Naive B cell (primary cell): ENCODE measurements at regions not wholly inside any gene's neighbourhood (a gene's known extent, or its start where the extent isn't known, plus 50 kb on each side); places are given as distances from the start of the nearest gene placed in this dataset.

ENCODE experiments used
- ATAC-seq, 2 donors: fragments of 150-1000 bp; cut with Tn5 transposase; 2 replicates each; pipeline ENCODE4 v1.10.0; 2021; ENCODE audit warnings: low read depth in 2 of 2, mild to moderate bottlenecking in 2 of 2, moderate library complexity in 2 of 2
- DNase-seq: peaks from one replicate; pipeline ENCODE4 v3.0.0; 2022
- H3K27ac Mint-ChIP-seq, 6 donors: one replicate each; pipeline ENCODE4 v1.8.0; 2020 to 2022; ENCODE audit warnings: mild to moderate bottlenecking in 6 of 6, mixed read lengths in 6 of 6, moderate library complexity in 5 of 6, inconsistent platforms in 2 of 6
- H3K27me3 Mint-ChIP-seq, 3 donors: one replicate each; pipeline ENCODE4 v1.8.0; 2021 to 2022; ENCODE audit warnings: mixed read lengths in 3 of 3, mild to moderate bottlenecking in 1 of 3
- H3K36me3 Mint-ChIP-seq, 2 donors: one replicate each; pipeline ENCODE4 v1.8.0; 2020 to 2022; ENCODE audit warnings: mixed read lengths in 2 of 2, inconsistent platforms in 1 of 2, mild to moderate bottlenecking in 1 of 2
- H3K4me1 Mint-ChIP-seq, 3 donors: one replicate each; pipeline ENCODE4 v1.8.0; 2020 to 2022; ENCODE audit warnings: mixed read lengths in 3 of 3, inconsistent platforms in 1 of 3, mild to moderate bottlenecking in 1 of 3, moderate library complexity in 1 of 3
- H3K4me3 Mint-ChIP-seq, 8 donors: one replicate each; pipeline ENCODE4 v1.8.0; 2020 to 2022; ENCODE audit warnings: mild to moderate bottlenecking in 8 of 8, mixed read lengths in 8 of 8, moderate library complexity in 8 of 8, inconsistent platforms in 2 of 8
- H3K9me3 Mint-ChIP-seq, 7 donors: one replicate each; pipeline ENCODE4 v1.8.0; 2020 to 2022; ENCODE audit warnings: mixed read lengths in 7 of 7, mild to moderate bottlenecking in 5 of 7, inconsistent platforms in 2 of 7, moderate library complexity in 1 of 7

DNA sequence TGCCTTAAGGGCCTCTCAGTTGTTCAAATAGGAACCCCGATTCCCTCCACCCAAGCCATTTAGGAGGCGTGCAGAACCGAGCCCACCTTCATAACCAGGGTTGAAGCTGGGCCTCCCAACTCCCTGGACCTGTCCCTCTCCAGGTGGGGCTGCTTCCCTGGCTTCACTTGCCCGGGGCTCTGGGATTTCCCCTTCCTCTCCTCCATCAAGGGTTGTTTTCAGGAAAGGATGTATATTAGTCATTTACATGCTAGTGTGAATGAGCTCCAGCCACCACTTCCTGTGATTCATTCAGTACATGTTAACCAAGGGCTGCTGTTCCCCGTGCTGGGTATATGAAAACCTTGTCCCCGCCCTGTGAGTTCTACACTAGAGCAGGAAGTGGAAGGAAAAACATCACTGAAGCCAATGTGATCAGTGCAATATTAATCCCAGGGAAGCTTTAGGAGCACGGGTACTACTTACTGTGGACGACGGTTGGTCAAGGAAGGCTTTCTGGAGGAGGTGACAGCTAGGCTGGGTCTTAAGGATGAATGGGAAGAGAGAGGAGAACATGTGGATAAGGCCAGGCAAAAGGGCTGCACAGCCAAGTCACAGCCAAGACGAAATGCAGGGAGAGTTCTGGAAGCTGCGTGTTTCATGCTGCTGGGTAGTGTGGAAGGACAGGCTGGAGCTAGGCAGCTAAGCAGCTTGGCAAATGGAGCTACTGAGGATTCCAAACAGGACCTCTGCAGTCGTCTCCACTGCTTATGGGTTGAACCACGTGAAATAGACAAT, 150.1 kb upstream of the SHH start:
- H3K4me1 Mint-ChIP-seq, result no peaks in the 10 kb centered on the region
- DNase-seq (no peak), ATAC-seq (no peak)
- no peak overlapping the region for H3K27ac Mint-ChIP-seq
- no peaks in the 10 kb centered on the region for H3K9me3 Mint-ChIP-seq
- H3K4me3 Mint-ChIP-seq, result no peak overlapping the region
- no peaks in the 10 kb centered on the region for H3K36me3 Mint-ChIP-seq
- peaks cover 0 to 14% (median 9%) of the 10 kb centered on the region in 3 donors for H3K27me3 Mint-ChIP-seq

DNA sequence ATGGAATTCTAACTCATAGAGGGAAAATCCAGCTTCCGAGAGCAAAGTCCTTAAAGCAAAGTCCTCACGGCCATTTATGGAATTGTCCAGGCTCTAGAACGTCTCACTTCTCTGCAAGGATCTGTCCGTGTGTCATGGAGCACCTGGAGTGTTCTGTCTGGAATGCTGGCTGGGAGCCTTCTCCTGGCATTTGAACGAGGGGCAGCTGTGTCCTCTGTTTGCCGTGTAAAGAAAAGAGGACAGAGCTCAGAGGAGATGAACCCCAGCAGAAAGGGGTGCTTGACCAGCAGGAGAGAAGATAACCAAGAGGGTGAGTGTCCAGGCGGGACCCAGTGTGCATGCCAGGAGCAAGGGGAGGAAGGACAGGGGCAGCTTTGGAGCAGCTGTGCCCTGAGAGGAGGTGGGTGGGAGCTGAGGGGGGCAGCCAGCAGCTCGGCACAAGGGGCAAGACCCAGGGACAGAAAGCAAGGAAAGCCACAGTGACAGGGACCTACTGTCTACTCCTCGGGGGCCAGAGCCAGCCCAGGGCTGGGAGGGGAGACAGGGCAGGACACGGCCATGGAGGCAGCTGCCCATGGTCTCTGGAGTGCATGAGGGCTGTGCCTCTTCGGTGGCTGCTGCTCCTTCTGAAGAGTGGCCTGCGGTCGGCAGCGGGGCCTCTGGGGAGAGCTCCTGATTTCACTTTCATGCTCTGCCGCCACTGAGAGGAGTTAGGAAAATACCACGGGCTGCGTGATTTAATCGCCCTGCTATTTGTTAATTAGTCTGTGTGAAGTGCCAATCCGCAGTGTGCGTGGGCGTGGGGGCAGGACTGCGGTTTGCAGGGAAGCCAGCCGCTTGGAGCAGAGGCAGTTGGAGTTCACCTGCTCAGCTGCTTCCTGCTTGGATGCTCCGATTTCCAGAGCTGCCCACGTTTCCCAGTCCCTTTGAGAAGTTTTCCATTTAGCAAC, 149.3 kb upstream of the SHH start:
- H3K27ac Mint-ChIP-seq, result no peak overlapping the region
- H3K27me3 Mint-ChIP-seq, result peaks cover 0 to 14% (median 9%) of the 10 kb centered on the region in 3 donors
- H3K4me1 Mint-ChIP-seq, result no peaks in the 10 kb centered on the region

DNA sequence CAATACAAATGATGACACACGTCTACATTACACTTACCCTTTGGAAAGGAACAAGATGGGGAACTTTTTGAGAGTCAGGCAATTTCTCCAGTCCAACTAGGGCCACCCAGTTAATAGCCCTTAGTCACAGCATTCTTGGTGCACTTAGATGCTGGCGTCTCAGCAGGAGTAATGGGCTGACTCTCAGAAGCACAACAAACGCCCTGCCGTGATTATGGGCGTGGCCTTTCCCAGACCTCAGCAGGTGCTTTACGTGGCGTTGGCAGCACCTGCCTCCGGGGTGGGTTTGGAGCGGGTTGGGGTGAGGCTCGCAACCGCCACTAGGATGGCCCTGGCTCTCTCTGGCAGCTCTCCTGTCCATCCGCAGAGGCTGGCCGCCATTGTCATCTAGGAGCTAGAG, 147.6 kb upstream of the SHH start:
- Mint-ChIP-seq H3K4me1 (no peaks in the 10 kb centered on the region), H3K4me3 (no peak overlapping the region), H3K9me3 (no peaks in the 10 kb centered on the region), H3K27me3 (peaks cover 0 to 9% (median 6%) of the 10 kb centered on the region in 3 donors), H3K27ac (no peak overlapping the region), H3K36me3 (no peaks in the 10 kb centered on the region)
- ATAC-seq (no peak), DNase-seq (no peak)

More for the DNA sequence above, 149.3 kb upstream of the SHH start:
- no peaks in the 10 kb centered on the region for H3K36me3 Mint-ChIP-seq
- DNase-seq (no peak), ATAC-seq (no peak)
- no peaks in the 10 kb centered on the region for H3K9me3 Mint-ChIP-seq
- H3K4me3 Mint-ChIP-seq, result no peak overlapping the region

DNA sequence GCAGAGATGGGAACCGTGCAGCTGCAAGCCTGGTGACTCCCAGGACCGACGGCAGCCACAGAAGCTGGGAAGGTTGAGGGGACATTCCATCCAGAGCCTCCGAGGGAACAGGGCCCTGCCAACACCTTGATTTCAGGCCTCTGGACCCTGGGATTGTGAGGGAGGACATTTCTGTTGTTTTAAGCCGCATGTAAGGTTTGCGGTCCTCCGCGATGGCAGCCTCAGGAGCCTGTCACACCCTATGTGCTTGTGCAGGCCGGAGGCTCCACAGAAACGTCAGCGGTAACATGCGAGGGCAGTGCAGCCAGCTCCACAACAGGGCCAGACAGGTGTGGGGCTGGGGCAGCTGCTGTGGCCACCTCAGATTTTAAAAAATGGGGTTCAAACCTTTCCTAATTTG, 144.7 kb upstream of the SHH start:
- Mint-ChIP-seq H3K4me1 (no peaks in the 10 kb centered on the region), H3K27me3 (peaks cover 0 to 14% (median 9%) of the 10 kb centered on the region in 3 donors), H3K36me3 (no peaks in the 10 kb centered on the region), H3K9me3 (peaks cover 0 to 12% (median 0%) of the 10 kb centered on the region in 7 donors), H3K4me3 (peak overlapping the region in 1 of 8 donors; percentile 54), H3K27ac (no peak overlapping the region)
- no peak for ATAC-seq
- DNase-seq, result no peak

DNA sequence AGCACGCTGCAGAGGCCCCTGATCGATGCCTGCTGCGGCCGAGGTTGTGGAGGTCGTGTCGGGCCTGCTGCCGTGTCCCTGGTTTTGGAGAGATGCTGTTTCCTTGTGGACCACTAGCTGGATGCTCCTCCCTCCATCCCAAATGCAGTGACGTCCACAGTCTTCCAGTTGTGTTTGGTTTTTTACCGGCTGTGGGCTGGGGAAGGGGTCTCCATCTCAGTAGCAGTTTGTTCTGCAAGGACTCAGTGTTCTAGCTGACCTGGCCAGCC, 143.0 kb upstream of the SHH start:
- peak overlapping the region in 1 of 8 donors; percentile 59 for H3K4me3 Mint-ChIP-seq
- peaks cover 0 to 14% (median 9%) of the 10 kb centered on the region in 3 donors for H3K27me3 Mint-ChIP-seq
- ATAC-seq, result no peak
- no peaks in the 10 kb centered on the region for H3K36me3 Mint-ChIP-seq
- no peak overlapping the region for H3K27ac Mint-ChIP-seq
- DNase-seq, result no peak
- peaks cover 0 to 12% (median 0%) of the 10 kb centered on the region in 7 donors for H3K9me3 Mint-ChIP-seq
- no peaks in the 10 kb centered on the region for H3K4me1 Mint-ChIP-seq

GRCh38 chr7:155954550-155955366, 142.5 kb upstream of the SHH start:
- H3K4me1 Mint-ChIP-seq, result no peaks in the 10 kb centered on the region
- no peak overlapping the region for H3K27ac Mint-ChIP-seq
- H3K36me3 Mint-ChIP-seq, result no peaks in the 10 kb centered on the region
- ATAC-seq (no peak), DNase-seq (no peak)
- no peak overlapping the region for H3K4me3 Mint-ChIP-seq
- peaks cover 0 to 12% (median 0%) of the 10 kb centered on the region in 7 donors for H3K9me3 Mint-ChIP-seq
- H3K27me3 Mint-ChIP-seq, result peaks cover 4 to 14% (median 9%) of the 10 kb centered on the region in 3 donors

- Mint-ChIP-seq H3K27ac (no peak overlapping the region), H3K4me3 (no peak overlapping the region), H3K9me3 (peaks cover 0 to 12% (median 0%) of the 10 kb centered on the region in 7 donors), H3K27me3 (peaks cover 4 to 14% (median 9%) of the 10 kb centered on the region in 3 donors), H3K36me3 (no peaks in the 10 kb centered on the region), H3K4me1 (no peaks in the 10 kb centered on the region)
- no peak for DNase-seq
- no peak for ATAC-seq
Measured at GRCh38 chr7:155953781-155954549, 141.7 kb upstream of the SHH start.

- no peaks in the 10 kb centered on the region for H3K4me1 Mint-ChIP-seq
- H3K4me3 Mint-ChIP-seq, result no peak overlapping the region
- ATAC-seq (no peak), DNase-seq (no peak)
- peaks cover 4 to 14% (median 9%) of the 10 kb centered on the region in 3 donors for H3K27me3 Mint-ChIP-seq
- no peak overlapping the region for H3K27ac Mint-ChIP-seq
- H3K36me3 Mint-ChIP-seq, result no peaks in the 10 kb centered on the region
- peaks cover 0 to 12% (median 0%) of the 10 kb centered on the region in 7 donors for H3K9me3 Mint-ChIP-seq
Measured at GRCh38 chr7:155953501-155953778, 141.2 kb upstream of the SHH start.

DNA sequence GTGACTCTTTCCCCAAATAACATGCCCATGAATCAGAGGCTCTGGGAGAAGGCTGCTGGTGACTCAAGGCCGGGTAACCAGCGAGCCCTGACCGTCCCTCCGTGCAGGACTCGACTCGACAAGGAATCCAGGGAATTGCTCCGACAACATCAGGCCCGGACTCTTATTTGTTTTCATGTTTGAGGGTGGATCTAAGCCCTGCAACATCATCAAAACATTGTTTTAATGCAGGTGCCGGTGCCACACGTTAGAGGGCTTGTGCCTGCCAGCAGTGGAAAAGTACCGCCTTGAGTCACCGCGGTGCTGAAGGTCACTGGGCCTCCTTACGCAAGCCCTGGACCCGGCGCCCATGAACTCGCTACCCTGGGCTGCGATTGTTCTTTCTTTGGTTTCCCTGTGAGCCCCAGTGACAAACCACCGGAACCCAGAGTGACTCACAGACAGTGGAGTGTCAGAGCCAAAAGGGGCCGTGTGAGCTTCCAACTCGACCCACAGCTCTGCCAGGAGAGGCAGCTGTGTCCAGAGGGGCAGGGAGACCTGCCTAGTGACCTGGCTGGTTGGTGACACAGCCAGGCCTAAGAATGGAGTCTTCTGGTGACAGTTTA, 139.4 kb upstream of the SHH start:
- Mint-ChIP-seq H3K9me3 (peaks cover 0 to 15% (median 0%) of the 10 kb centered on the region in 7 donors), H3K4me3 (no peak overlapping the region), H3K27me3 (peaks cover 8 to 14% (median 9%) of the 10 kb centered on the region in 3 donors), H3K4me1 (no peaks in the 10 kb centered on the region), H3K36me3 (no peaks in the 10 kb centered on the region), H3K27ac (no peak overlapping the region)
- DNase-seq, result no peak
- no peak for ATAC-seq

DNA sequence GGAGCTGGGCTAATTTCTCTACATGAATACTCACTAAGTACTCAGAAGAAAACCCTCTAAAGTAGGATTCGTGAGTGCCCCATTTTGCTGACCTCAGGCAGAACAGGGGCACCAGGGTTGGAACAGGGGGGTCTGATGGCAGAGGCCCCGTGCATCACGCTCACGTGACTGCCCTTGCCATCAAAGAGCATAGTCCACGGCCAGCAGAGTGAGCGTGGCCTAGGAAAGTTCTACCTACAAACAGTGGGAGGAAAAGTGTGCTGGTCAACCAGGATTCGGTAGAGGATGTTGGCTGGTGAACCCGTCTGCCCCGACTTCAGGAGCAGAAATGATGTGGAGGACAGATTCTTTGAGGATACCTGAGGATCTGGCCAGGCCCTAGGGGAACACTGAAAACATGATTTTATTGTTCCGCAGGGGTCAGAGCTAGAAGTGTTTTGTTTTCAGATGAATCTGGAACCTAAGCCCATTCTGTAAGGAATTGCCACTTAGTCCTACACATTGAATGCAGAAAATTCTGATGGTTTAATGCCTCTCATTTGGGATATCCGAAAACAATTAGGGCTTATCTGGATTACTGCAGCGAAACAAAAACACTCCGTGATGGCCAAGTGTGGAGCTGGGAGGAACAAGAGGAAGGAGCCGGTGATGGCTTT, 138.8 kb upstream of the SHH start:
- H3K27ac Mint-ChIP-seq, result peak overlapping the region in 1 of 6 donors; percentile 39

GRCh38 chr7:155948845-155949244, 136.6 kb upstream of the SHH start:
- Mint-ChIP-seq H3K4me1 (no peaks in the 10 kb centered on the region), H3K9me3 (peaks cover 0 to 25% (median 3%) of the 10 kb centered on the region in 7 donors), H3K36me3 (peaks cover 0 to 9% of the 10 kb centered on the region in 2 donors), H3K27ac (no peak overlapping the region), H3K4me3 (no peak overlapping the region), H3K27me3 (peaks cover 8 to 14% (median 14%) of the 10 kb centered on the region in 3 donors)
- DNase-seq (no peak), ATAC-seq (no peak)

More for the DNA sequence above, 138.8 kb upstream of the SHH start:
- Mint-ChIP-seq H3K4me3 (no peak overlapping the region), H3K36me3 (peaks cover 0 to 6% of the 10 kb centered on the region in 2 donors), H3K27me3 (peaks cover 8 to 14% (median 9%) of the 10 kb centered on the region in 3 donors), H3K4me1 (no peaks in the 10 kb centered on the region), H3K9me3 (peaks cover 0 to 21% (median 0%) of the 10 kb centered on the region in 7 donors)
- no peak for DNase-seq
- ATAC-seq, result no peak

GRCh38 chr7:155948423-155948822, 136.2 kb upstream of the SHH start:
- DNase-seq (no peak), ATAC-seq (no peak)
- Mint-ChIP-seq H3K36me3 (peaks cover 0 to 9% of the 10 kb centered on the region in 2 donors), H3K27me3 (peaks cover 8 to 14% (median 11%) of the 10 kb centered on the region in 3 donors), H3K4me3 (no peak overlapping the region), H3K27ac (no peak overlapping the region), H3K9me3 (peaks cover 0 to 24% (median 3%) of the 10 kb centered on the region in 7 donors), H3K4me1 (no peaks in the 10 kb centered on the region)
